HEK293 (cell line): ENCODE measurements at regions not wholly inside any gene's neighbourhood (a gene's known extent, or its start where the extent isn't known, plus 50 kb on each side); places are given as distances from the start of the nearest gene placed in this dataset.

Experiments used
- CTCF ChIA-PET: fragments of 350-600 bp; formaldehyde crosslinking; extraction: SDS; loops from one replicate; lab custom pipeline; 2021; ENCODE audit warnings: antibody characterized with exemption; lab: Yijun Ruan, JAX
- POLR2A ChIA-PET: fragments of 300-600 bp; formaldehyde crosslinking; extraction: SDS; loops from one replicate; lab custom pipeline; 2020; ENCODE audit warnings: antibody characterized with exemption, inconsistent platforms; lab: Yijun Ruan, JAX
- H3K27ac ChIP-seq: fragments of 200-500 bp; sonication (Bioruptor generic); 2 replicates; pipeline ENCODE4 v1.5.1; 2014; ENCODE audit warnings: low read depth, low read length, control low read depth, inconsistent platforms; ENCODE audit errors: extremely low read depth
- H3K36me3 ChIP-seq, 2 experiments: fragments of 200-500 bp in 1 of 2; sonication (Bioruptor generic) in 1 of 2; 1 replicate in 1 of 2; 2 replicates in 1 of 2; pipeline ENCODE4 v1.5.1; 2014 to 2017; ENCODE audit warnings: inconsistent platforms in 2 of 2, low read length in 2 of 2; ENCODE audit not compliant: control insufficient read depth in 2 of 2, insufficient read depth in 1 of 2
- H3K4me1 ChIP-seq: fragments of 200-500 bp; sonication (Bioruptor generic); 2 replicates; pipeline ENCODE4 v1.5.1; 2014; ENCODE audit warnings: mild to moderate bottlenecking, low read length, inconsistent platforms; ENCODE audit not compliant: control insufficient read depth, insufficient read depth
- H3K4me3 ChIP-seq: 2 replicates; pipeline ENCODE4 v1.5.1; 2011; ENCODE audit warnings: low read depth, mild to moderate bottlenecking, control low read depth, low read length, moderate library complexity
- H3K9me3 ChIP-seq: fragments of 200-500 bp; sonication (Bioruptor generic); 2 replicates; pipeline ENCODE4 v1.5.1; 2014; ENCODE audit warnings: low read depth, low read length, inconsistent platforms; ENCODE audit not compliant: control insufficient read depth, insufficient read depth
- GLIS1 ChIP-seq: fragments of 450-650 bp; formaldehyde crosslinking; IDR thresholded peaks from 2 replicates; pipeline ENCODE4 v1.5.1; 2016; ENCODE audit warnings: missing biosample characterization, missing genetic modification characterization
- KLF8 ChIP-seq: fragments of 450-650 bp; formaldehyde crosslinking; IDR thresholded peaks from 2 replicates; pipeline ENCODE4 v1.5.1; 2016; ENCODE audit warnings: missing biosample characterization, missing genetic modification characterization
- OSR2 ChIP-seq: fragments of 450-650 bp; formaldehyde crosslinking; IDR thresholded peaks from 2 replicates; pipeline ENCODE4 v1.5.1; 2016; ENCODE audit warnings: missing biosample characterization, missing genetic modification characterization
- ZNF112 ChIP-seq: fragments of 450-650 bp; formaldehyde crosslinking; IDR thresholded peaks from 2 replicates; pipeline ENCODE4 v1.5.0; 2017; ENCODE audit warnings: missing biosample characterization, missing genetic modification characterization
- ZNF16 ChIP-seq: fragments of 450-650 bp; formaldehyde crosslinking; IDR thresholded peaks from 2 replicates; pipeline ENCODE4 v1.5.1; 2016; ENCODE audit warnings: low read depth, missing biosample characterization, missing genetic modification characterization
- ZNF174 ChIP-seq: fragments of 450-650 bp; formaldehyde crosslinking; IDR thresholded peaks from 2 replicates; pipeline ENCODE4 v1.5.0; 2017; ENCODE audit warnings: missing biosample characterization, mild to moderate bottlenecking, missing genetic modification characterization
- ZNF19 ChIP-seq: fragments of 450-650 bp; formaldehyde crosslinking; IDR thresholded peaks from 2 replicates; pipeline ENCODE4; 2016; ENCODE audit warnings: missing biosample characterization, missing genetic modification characterization, low read depth
- ZNF549 ChIP-seq: fragments of 450-650 bp; IDR thresholded peaks from 2 replicates; pipeline ENCODE4 v1.5.1; 2018; ENCODE audit warnings: missing biosample characterization, missing genetic modification characterization, mild to moderate bottlenecking, inconsistent platforms, moderate library complexity
- ZNF558 ChIP-seq: fragments of 450-650 bp; formaldehyde crosslinking; IDR thresholded peaks from 2 replicates; pipeline ENCODE4 v1.5.1; 2016; ENCODE audit warnings: missing biosample characterization, missing genetic modification characterization
- ZNF747 ChIP-seq: fragments of 450-650 bp; formaldehyde crosslinking; IDR thresholded peaks from 2 replicates; pipeline ENCODE4 v1.5.1; 2016; ENCODE audit warnings: missing biosample characterization, missing genetic modification characterization
- ZSCAN16 ChIP-seq: fragments of 450-650 bp; formaldehyde crosslinking; IDR thresholded peaks from 2 replicates; pipeline ENCODE4 v1.5.1; 2016; ENCODE audit warnings: missing biosample characterization, missing genetic modification characterization
- TF ChIP-seq, protein P1 (sequence below): fragments of 450-650 bp; formaldehyde crosslinking; IDR thresholded peaks from 2 replicates; pipeline ENCODE4 v1.5.1; 2016; ENCODE audit warnings: missing biosample characterization, missing genetic modification characterization
- TF ChIP-seq, protein P2 (sequence below): IDR thresholded peaks from 2 replicates; pipeline ENCODE4 v1.6.1; 2011; ENCODE audit warnings: mild to moderate bottlenecking, low read depth, low read length, borderline replicate concordance
- TF ChIP-seq, protein P3 (sequence below): fragments of 450-650 bp; formaldehyde crosslinking; optimal IDR thresholded peaks from 2 replicates; pipeline ENCODE3; 2016; ENCODE audit warnings: missing biosample characterization, mild to moderate bottlenecking, missing genetic modification characterization
- TF ChIP-seq, protein P4 (sequence below): fragments of 450-650 bp; formaldehyde crosslinking; IDR thresholded peaks from 2 replicates; pipeline ENCODE4 v1.5.1; 2016; ENCODE audit warnings: missing biosample characterization, missing genetic modification characterization
- TF ChIP-seq, protein P5 (sequence below): fragments of 450-650 bp; formaldehyde crosslinking; conservative IDR thresholded peaks from 2 replicates; pipeline ENCODE4 v1.5.1; 2016; ENCODE audit warnings: low read depth, missing biosample characterization, missing genetic modification characterization
- TF ChIP-seq, protein P6 (sequence below): fragments of 450-650 bp; formaldehyde crosslinking; IDR thresholded peaks from 2 replicates; pipeline ENCODE4 v1.5.1; 2017; ENCODE audit warnings: missing biosample characterization, missing genetic modification characterization
- TF ChIP-seq, protein P7 (sequence below): fragments of 450-650 bp; formaldehyde crosslinking; IDR thresholded peaks from 2 replicates; pipeline ENCODE4 v1.5.1; 2017; ENCODE audit warnings: missing biosample characterization, missing genetic modification characterization

DNA sequence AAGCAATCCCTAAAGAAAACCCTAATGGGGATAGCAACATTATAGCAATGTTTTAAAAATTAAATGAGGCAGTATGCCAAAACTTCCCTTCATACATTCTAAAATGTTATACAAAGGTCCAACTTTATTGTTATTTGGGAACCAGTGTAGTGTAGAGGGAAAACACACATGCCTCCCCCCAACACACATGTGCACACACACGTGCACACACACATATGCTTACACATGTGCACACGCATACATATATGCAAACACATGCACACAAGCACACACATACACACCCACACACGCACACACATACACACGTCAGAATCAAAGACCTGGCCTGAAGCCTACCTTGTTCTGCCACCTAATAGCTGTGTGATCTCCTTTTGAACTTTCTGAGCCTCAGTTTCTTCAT is 83.3 kb downstream of the SCN11A start:
- no peak overlapping the region for H3K27ac ChIP-seq
- CTCF ChIA-PET, result interaction anchor here (0.9 to 1.4 kb wide), 2 partner anchors 31 to 72 kb away, joined by 3 to 4 read pairs; no protein-coding TSS in a partner anchor
- no peak overlapping the region for H3K4me3 ChIP-seq
- POLR2A ChIA-PET, result no interaction called here
- H3K9me3 ChIP-seq, result no peaks in the 10 kb centered on the region
- TF ChIP-seq ZNF549 (tag by site-specific recombination) (no peak), GLIS1 (tag by site-specific recombination) (no peak), OSR2 (tag by site-specific recombination) (no peak), KLF8 (no peak), ZNF558 (no peak), ZSCAN16 (tag by site-specific recombination) (no peak), ZNF174 (tag by site-specific recombination) (no peak)
- TF ChIP-seq, protein P1, sequence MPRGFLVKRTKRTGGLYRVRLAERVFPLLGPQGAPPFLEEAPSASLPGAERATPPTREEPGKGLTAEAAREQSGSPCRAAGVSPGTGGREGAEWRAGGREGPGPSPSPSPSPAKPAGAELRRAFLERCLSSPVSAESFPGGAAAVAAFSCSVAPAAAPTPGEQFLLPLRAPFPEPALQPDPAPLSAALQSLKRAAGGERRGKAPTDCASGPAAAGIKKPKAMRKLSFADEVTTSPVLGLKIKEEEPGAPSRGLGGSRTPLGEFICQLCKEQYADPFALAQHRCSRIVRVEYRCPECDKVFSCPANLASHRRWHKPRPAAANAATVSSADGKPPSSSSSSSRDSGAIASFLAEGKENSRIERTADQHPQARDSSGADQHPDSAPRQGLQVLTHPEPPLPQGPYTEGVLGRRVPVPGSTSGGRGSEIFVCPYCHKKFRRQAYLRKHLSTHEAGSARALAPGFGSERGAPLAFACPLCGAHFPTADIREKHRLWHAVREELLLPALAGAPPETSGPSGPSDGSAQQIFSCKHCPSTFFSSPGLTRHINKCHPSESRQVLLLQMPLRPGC (tag by site-specific recombination), result no peak
- TF ChIP-seq, protein P2, sequence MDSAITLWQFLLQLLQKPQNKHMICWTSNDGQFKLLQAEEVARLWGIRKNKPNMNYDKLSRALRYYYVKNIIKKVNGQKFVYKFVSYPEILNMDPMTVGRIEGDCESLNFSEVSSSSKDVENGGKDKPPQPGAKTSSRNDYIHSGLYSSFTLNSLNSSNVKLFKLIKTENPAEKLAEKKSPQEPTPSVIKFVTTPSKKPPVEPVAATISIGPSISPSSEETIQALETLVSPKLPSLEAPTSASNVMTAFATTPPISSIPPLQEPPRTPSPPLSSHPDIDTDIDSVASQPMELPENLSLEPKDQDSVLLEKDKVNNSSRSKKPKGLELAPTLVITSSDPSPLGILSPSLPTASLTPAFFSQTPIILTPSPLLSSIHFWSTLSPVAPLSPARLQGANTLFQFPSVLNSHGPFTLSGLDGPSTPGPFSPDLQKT, result no peak
- TF ChIP-seq, protein P3, sequence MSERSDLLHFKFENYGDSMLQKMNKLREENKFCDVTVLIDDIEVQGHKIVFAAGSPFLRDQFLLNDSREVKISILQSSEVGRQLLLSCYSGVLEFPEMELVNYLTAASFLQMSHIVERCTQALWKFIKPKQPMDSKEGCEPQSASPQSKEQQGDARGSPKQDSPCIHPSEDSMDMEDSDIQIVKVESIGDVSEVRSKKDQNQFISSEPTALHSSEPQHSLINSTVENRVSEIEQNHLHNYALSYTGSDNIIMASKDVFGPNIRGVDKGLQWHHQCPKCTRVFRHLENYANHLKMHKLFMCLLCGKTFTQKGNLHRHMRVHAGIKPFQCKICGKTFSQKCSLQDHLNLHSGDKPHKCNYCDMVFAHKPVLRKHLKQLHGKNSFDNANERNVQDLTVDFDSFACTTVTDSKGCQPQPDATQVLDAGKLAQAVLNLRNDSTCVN (tag by site-specific recombination), result no peak
- TF ChIP-seq, all 188 proteins: peak for 0
- H3K36me3 ChIP-seq, result no peaks in the 10 kb centered on the region
- no peaks in the 10 kb centered on the region for H3K4me1 ChIP-seq

DNA sequence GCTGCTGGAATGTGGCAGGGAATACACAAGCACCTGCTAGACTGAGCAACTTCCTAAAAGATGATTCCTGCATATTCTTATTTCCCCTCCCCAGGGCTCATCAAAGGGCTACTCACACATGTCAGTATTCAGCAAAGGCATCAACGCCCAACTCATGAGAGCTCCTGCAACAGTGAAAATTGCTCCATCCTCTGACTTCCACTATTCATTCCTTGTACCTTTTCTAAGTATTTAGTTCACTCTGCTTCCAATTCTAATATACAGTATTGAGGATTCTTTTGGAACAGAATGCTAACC is 84.1 kb downstream of the SCN11A start:
- ChIA-PET POLR2A (no interaction called here), CTCF (interaction anchor here (1.4 kb wide), 1 partner anchor 32 kb away, joined by 4 read pairs; no protein-coding TSS in a partner anchor)
- no peaks in the 10 kb centered on the region for H3K36me3 ChIP-seq
- H3K4me3 ChIP-seq, result no peak overlapping the region
- no peaks in the 10 kb centered on the region for H3K9me3 ChIP-seq
- no peak overlapping the region for H3K27ac ChIP-seq
- no peaks in the 10 kb centered on the region for H3K4me1 ChIP-seq
- TF ChIP-seq, protein P4, sequence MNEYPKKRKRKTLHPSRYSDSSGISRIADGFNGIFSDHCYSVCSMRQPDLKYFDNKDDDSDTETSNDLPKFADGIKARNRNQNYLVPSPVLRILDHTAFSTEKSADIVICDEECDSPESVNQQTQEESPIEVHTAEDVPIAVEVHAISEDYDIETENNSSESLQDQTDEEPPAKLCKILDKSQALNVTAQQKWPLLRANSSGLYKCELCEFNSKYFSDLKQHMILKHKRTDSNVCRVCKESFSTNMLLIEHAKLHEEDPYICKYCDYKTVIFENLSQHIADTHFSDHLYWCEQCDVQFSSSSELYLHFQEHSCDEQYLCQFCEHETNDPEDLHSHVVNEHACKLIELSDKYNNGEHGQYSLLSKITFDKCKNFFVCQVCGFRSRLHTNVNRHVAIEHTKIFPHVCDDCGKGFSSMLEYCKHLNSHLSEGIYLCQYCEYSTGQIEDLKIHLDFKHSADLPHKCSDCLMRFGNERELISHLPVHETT (tag by site-specific recombination), result no peak
- TF ChIP-seq ZNF16 (no peak), ZNF19 (tag by site-specific recombination) (no peak), ZNF112 (no peak), ZNF747 (tag by site-specific recombination) (no peak)
- TF ChIP-seq, protein P1 (tag by site-specific recombination), result no peak
- TF ChIP-seq, protein P5, sequence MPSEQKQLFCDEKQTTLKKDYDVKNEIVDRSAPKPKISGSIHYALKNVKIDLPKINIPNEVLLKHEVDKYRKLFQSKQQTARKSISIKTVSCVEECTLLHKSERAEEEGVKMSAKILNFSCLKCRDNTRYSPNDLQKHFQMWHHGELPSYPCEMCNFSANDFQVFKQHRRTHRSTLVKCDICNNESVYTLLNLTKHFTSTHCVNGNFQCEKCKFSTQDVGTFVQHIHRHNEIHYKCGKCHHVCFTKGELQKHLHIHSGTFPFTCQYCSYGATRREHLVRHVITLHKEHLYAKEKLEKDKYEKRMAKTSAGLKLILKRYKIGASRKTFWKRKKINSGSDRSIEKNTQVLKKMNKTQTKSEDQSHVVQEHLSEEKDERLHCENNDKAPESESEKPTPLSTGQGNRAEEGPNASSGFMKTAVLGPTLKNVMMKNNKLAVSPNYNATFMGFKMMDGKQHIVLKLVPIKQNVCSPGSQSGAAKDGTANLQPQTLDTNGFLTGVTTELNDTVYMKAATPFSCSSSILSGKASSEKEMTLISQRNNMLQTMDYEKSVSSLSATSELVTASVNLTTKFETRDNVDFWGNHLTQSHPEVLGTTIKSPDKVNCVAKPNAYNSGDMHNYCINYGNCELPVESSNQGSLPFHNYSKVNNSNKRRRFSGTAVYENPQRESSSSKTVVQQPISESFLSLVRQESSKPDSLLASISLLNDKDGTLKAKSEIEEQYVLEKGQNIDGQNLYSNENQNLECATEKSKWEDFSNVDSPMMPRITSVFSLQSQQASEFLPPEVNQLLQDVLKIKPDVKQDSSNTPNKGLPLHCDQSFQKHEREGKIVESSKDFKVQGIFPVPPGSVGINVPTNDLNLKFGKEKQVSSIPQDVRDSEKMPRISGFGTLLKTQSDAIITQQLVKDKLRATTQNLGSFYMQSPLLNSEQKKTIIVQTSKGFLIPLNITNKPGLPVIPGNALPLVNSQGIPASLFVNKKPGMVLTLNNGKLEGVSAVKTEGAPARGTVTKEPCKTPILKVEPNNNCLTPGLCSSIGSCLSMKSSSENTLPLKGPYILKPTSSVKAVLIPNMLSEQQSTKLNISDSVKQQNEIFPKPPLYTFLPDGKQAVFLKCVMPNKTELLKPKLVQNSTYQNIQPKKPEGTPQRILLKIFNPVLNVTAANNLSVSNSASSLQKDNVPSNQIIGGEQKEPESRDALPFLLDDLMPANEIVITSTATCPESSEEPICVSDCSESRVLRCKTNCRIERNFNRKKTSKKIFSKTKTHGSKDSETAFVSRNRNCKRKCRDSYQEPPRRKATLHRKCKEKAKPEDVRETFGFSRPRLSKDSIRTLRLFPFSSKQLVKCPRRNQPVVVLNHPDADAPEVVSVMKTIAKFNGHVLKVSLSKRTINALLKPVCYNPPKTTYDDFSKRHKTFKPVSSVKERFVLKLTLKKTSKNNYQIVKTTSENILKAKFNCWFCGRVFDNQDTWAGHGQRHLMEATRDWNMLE, result no peak
- TF ChIP-seq, protein P6, sequence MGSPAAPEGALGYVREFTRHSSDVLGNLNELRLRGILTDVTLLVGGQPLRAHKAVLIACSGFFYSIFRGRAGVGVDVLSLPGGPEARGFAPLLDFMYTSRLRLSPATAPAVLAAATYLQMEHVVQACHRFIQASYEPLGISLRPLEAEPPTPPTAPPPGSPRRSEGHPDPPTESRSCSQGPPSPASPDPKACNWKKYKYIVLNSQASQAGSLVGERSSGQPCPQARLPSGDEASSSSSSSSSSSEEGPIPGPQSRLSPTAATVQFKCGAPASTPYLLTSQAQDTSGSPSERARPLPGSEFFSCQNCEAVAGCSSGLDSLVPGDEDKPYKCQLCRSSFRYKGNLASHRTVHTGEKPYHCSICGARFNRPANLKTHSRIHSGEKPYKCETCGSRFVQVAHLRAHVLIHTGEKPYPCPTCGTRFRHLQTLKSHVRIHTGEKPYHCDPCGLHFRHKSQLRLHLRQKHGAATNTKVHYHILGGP (tag by site-specific recombination), result no peak
- TF ChIP-seq, protein P7, sequence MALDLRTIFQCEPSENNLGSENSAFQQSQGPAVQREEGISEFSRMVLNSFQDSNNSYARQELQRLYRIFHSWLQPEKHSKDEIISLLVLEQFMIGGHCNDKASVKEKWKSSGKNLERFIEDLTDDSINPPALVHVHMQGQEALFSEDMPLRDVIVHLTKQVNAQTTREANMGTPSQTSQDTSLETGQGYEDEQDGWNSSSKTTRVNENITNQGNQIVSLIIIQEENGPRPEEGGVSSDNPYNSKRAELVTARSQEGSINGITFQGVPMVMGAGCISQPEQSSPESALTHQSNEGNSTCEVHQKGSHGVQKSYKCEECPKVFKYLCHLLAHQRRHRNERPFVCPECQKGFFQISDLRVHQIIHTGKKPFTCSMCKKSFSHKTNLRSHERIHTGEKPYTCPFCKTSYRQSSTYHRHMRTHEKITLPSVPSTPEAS (tag by site-specific recombination), result no peak
